Spinal cord (tissue), 9 donors: ENCODE measurements at regions not wholly inside any gene's neighbourhood (a gene's known extent, or its start where the extent isn't known, plus 50 kb on each side); places are given as distances from the start of the nearest gene placed in this dataset.
A peak's percentile ranks its signal among the peaks of the same experiment; 100 is the strongest.

Experiments used
- DNase-seq, 6 donors: peaks; one replicate each; pipeline versions ENCODE4 v3.0.0 to v3.0.0-alpha.2; 2013 to 2015; ENCODE audit warnings: low spot score in 6 of 6, low read depth in 4 of 6
- H3K27ac ChIP-seq: one replicate; pipeline ENCODE4 v1.5.1; 2013; ENCODE audit warnings: low read depth, low read length, control low read depth
- H3K27me3 ChIP-seq: one replicate; pipeline ENCODE4 v1.6.1; 2013; ENCODE audit warnings: low read length; ENCODE audit not compliant: control insufficient read depth, insufficient read depth
- H3K36me3 ChIP-seq: one replicate; pipeline ENCODE4 v1.6.1; 2013; ENCODE audit warnings: low read length; ENCODE audit not compliant: control insufficient read depth, insufficient read depth
- H3K4me1 ChIP-seq: one replicate; pipeline ENCODE4 v1.6.1; 2013; ENCODE audit warnings: low read length; ENCODE audit not compliant: control insufficient read depth, insufficient read depth
- H3K4me3 ChIP-seq: one replicate; pipeline ENCODE4 v1.5.1; 2013; ENCODE audit warnings: low read depth, low read length, control low read depth
- H3K9me3 ChIP-seq: one replicate; pipeline ENCODE4 v1.6.1; 2013; ENCODE audit warnings: low read length; ENCODE audit not compliant: control insufficient read depth, insufficient read depth
- WGBS: methylation state at CpG from one replicate; pipeline ENCODE4 v1.1.5; 2013; ENCODE audit warnings: missing lambda C conversion rate; ENCODE audit not compliant: insufficient coverage; 5-methylcytosine and 5-hydroxymethylcytosine counted together
- donor health status: healthy.

GRCh38 chr6:51411496-51412125 is 592.9 kb downstream of the TFAP2B start:
- no peaks in the 10 kb centered on the region for H3K36me3 ChIP-seq
- H3K4me1 ChIP-seq: no peaks in the 10 kb centered on the region
- H3K27me3 ChIP-seq: no peaks in the 10 kb centered on the region
- H3K9me3 ChIP-seq: peaks cover 1% of the 10 kb centered on the region
- H3K4me3 ChIP-seq: no peak overlapping the region
- DNase-seq: no peak
- no peak overlapping the region for H3K27ac ChIP-seq
- 80% methylated on average over 1 of the region's 4 CpGs for WGBS

- Histone ChIP-seq H3K4me1 (no peaks in the 10 kb centered on the region), H3K4me3 (no peak overlapping the region), H3K36me3 (no peaks in the 10 kb centered on the region), H3K27ac (no peak overlapping the region), H3K27me3 (no peaks in the 10 kb centered on the region), H3K9me3 (peaks cover 1% of the 10 kb centered on the region)
- whole genome bisulfite sequencing: 100% methylated on average over 2 of the region's 2 CpGs
- no peak for DNase-seq
Measured at GRCh38 chr6:51414361-51414760, 595.7 kb downstream of the TFAP2B start.

GRCh38 chr6:51415501-51415900 is 596.8 kb downstream of the TFAP2B start:
- peaks cover under 1% of the 10 kb centered on the region for H3K9me3 ChIP-seq
- no peaks in the 10 kb centered on the region for H3K27me3 ChIP-seq
- no peaks in the 10 kb centered on the region for H3K4me1 ChIP-seq
- 93% methylated on average over 3 of the region's 3 CpGs for WGBS
- no peak overlapping the region for H3K27ac ChIP-seq
- no peaks in the 10 kb centered on the region for H3K36me3 ChIP-seq
- H3K4me3 ChIP-seq: no peak overlapping the region
- DNase-seq: no peak

GRCh38 chr6:51429017-51429712 is 610.5 kb downstream of the TFAP2B start:
- no peaks in the 10 kb centered on the region for H3K4me1 ChIP-seq
- WGBS: 49% methylated on average over 3 of the region's 7 CpGs
- H3K9me3 ChIP-seq: no peaks in the 10 kb centered on the region
- no peaks in the 10 kb centered on the region for H3K27me3 ChIP-seq
- H3K27ac ChIP-seq: no peak overlapping the region
- peak in 2 of 6 donors; percentile 21 to 73 for DNase-seq
- no peaks in the 10 kb centered on the region for H3K36me3 ChIP-seq
- no peak overlapping the region for H3K4me3 ChIP-seq

- no CpG with 5 or more reads among the region's 2 CpGs for WGBS
Measured at GRCh38 chr6:51430589-51430988, 611.9 kb downstream of the TFAP2B start.

GRCh38 chr6:51432481-51432880 is 613.8 kb downstream of the TFAP2B start:
- Histone ChIP-seq H3K4me3 (no peak overlapping the region), H3K4me1 (no peaks in the 10 kb centered on the region), H3K9me3 (no peaks in the 10 kb centered on the region), H3K27ac (no peak overlapping the region), H3K36me3 (no peaks in the 10 kb centered on the region), H3K27me3 (no peaks in the 10 kb centered on the region)
- no CpG with 5 or more reads among the region's 3 CpGs for WGBS
- DNase-seq: no peak

More at GRCh38 chr6:51430589-51430988, 611.9 kb downstream of the TFAP2B start:
- Histone ChIP-seq H3K9me3 (no peaks in the 10 kb centered on the region), H3K4me1 (no peaks in the 10 kb centered on the region), H3K36me3 (no peaks in the 10 kb centered on the region), H3K27me3 (no peaks in the 10 kb centered on the region), H3K4me3 (no peak overlapping the region), H3K27ac (no peak overlapping the region)
- peak in 1 of 6 donors; percentile 28 for DNase-seq

GRCh38 chr6:51450248-51450957 is 631.7 kb downstream of the TFAP2B start:
- 100% methylated on average over 1 of the region's 3 CpGs for WGBS
- DNase-seq: peak in 1 of 6 donors; percentile 55
- no peak overlapping the region for H3K4me3 ChIP-seq

GRCh38 chr6:51450958-51451357 is 632.3 kb downstream of the TFAP2B start:
- H3K27me3 ChIP-seq: no peaks in the 10 kb centered on the region
- no CpG with 5 or more reads among the region's 1 CpG for WGBS
- no peaks in the 10 kb centered on the region for H3K9me3 ChIP-seq
- H3K4me3 ChIP-seq: no peak overlapping the region
- no peaks in the 10 kb centered on the region for H3K4me1 ChIP-seq
- DNase-seq: no peak
- no peak overlapping the region for H3K27ac ChIP-seq
- H3K36me3 ChIP-seq: no peaks in the 10 kb centered on the region

More at GRCh38 chr6:51450248-51450957, 631.7 kb downstream of the TFAP2B start:
- Histone ChIP-seq H3K36me3 (no peaks in the 10 kb centered on the region), H3K27me3 (no peaks in the 10 kb centered on the region), H3K9me3 (no peaks in the 10 kb centered on the region), H3K27ac (no peak overlapping the region), H3K4me1 (no peaks in the 10 kb centered on the region)

GRCh38 chr6:51456282-51456681 is 631.1 kb downstream of the PKHD1 start:
- no peaks in the 10 kb centered on the region for H3K4me1 ChIP-seq
- no peak for DNase-seq
- H3K36me3 ChIP-seq: no peaks in the 10 kb centered on the region
- no peaks in the 10 kb centered on the region for H3K27me3 ChIP-seq
- no peak overlapping the region for H3K27ac ChIP-seq
- H3K4me3 ChIP-seq: no peak overlapping the region
- no peaks in the 10 kb centered on the region for H3K9me3 ChIP-seq
